PFSK-1 (cell line): ENCODE measurements at regions not wholly inside any gene's neighbourhood (a gene's known extent, or its start where the extent isn't known, plus 50 kb on each side); places are given as distances from the start of the nearest gene placed in this dataset.

ENCODE experiments used
- POLR2AphosphoS5 ChIP-seq: IDR thresholded peaks from 2 replicates; pipeline ENCODE4 v1.6.1; 2012; ENCODE audit warnings: low read depth, mild to moderate bottlenecking, control low read depth, low read length, moderate library complexity
- REST ChIP-seq, 2 experiments: IDR thresholded peaks; 2 replicates each; pipeline versions ENCODE4 v1.6.1 to v1.8.0; 2011 to 2012; ENCODE audit warnings: low read depth in 2 of 2, low read length in 2 of 2, control low read depth in 1 of 2, inconsistent platforms in 1 of 2, mild to moderate bottlenecking in 1 of 2, moderate library complexity in 1 of 2; ENCODE audit not compliant: insufficient read depth in 1 of 2
- SIN3A ChIP-seq: IDR thresholded peaks from 2 replicates; pipeline ENCODE4 v1.6.1; 2012; ENCODE audit warnings: mild to moderate bottlenecking, low read length, moderate library complexity, borderline replicate concordance; ENCODE audit not compliant: insufficient read depth

GRCh38 chr5:117494188-117494587 is 919.6 kb upstream of the SEMA6A start:
- TF ChIP-seq REST (IDR thresholded peaks at IDR 0.05; ENCODE audit: insufficient read depth in 1 of 2, low read depth in 2 of 2, low read length in 2 of 2) (no peak), SIN3A (no peak), POLR2AphosphoS5 (no peak)
